Thyroid gland (tissue), 4 donors: ENCODE measurements at regions not wholly inside any gene's neighbourhood (a gene's known extent, or its start where the extent isn't known, plus 50 kb on each side); places are given as distances from the start of the nearest gene placed in this dataset.

Source experiments
- POLR2A ChIP-seq, 2 donors: fragments of 450-650 bp; IDR thresholded peaks; one replicate each; pipeline ENCODE4 v1.6.1; 2017; ENCODE audit warnings: antibody characterized with exemption in 2 of 2, mild to moderate bottlenecking in 2 of 2, moderate library complexity in 1 of 2
- TF ChIP-seq, protein P1 (sequence below), 6 experiments: fragments of 200-600 bp in 3 of 6; fragments of 450-650 bp in 3 of 6; sonication (generic) in 3 of 6; IDR thresholded peaks; one replicate each; pipeline ENCODE4 v1.5.1; 2016 to 2019; ENCODE audit warnings: antibody characterized with exemption in 6 of 6, mild to moderate bottlenecking in 2 of 6, inconsistent platforms in 1 of 6, moderate library complexity in 1 of 6

DNA sequence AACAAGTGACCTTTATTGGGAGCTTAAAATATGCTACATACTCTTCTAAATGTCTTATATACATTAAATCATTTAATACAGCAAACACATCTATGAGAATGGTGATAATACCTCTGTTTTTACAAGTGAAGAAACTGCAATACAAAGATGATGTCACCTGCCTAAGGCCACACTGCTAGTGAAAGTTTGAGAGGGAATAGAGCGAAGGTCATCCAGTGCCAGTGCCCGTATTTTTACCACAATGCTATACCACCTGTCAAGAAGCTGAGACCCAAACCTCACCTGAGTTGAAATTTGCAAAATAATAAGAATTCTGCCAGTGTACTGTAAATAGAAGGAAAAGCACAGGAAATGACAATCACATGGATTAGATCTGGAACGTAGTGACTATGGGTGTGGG lies 200.4 kb upstream of the TMPRSS15 start:
- TF ChIP-seq, protein P1, sequence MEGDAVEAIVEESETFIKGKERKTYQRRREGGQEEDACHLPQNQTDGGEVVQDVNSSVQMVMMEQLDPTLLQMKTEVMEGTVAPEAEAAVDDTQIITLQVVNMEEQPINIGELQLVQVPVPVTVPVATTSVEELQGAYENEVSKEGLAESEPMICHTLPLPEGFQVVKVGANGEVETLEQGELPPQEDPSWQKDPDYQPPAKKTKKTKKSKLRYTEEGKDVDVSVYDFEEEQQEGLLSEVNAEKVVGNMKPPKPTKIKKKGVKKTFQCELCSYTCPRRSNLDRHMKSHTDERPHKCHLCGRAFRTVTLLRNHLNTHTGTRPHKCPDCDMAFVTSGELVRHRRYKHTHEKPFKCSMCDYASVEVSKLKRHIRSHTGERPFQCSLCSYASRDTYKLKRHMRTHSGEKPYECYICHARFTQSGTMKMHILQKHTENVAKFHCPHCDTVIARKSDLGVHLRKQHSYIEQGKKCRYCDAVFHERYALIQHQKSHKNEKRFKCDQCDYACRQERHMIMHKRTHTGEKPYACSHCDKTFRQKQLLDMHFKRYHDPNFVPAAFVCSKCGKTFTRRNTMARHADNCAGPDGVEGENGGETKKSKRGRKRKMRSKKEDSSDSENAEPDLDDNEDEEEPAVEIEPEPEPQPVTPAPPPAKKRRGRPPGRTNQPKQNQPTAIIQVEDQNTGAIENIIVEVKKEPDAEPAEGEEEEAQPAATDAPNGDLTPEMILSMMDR (IDR thresholded peaks at IDR 0.05) = no peak
- TF ChIP-seq POLR2A (IDR thresholded peaks at IDR 0.05) = no peak
